GM18511 (cell line): ENCODE measurements at regions not wholly inside any gene's neighbourhood (a gene's known extent, or its start where the extent isn't known, plus 50 kb on each side); places are given as distances from the start of the nearest gene placed in this dataset.

Experiments
- ATAC-seq: cut with Tn5 transposase; IDR thresholded peaks from one replicate; pipeline ENCODE4 v1.9.1; 2021; ENCODE audit warnings: mild to moderate bottlenecking, moderate library complexity; ENCODE audit not compliant: unreplicated experiment

- ATAC-seq, result no peak
Measured at GRCh38 chr5:168006456-168007130, 284.9 kb upstream of the WWC1 start.

GRCh38 chr5:168007286-168007685, 284.2 kb upstream of the WWC1 start:
- no peak for ATAC-seq

- no peak for ATAC-seq
Measured at GRCh38 chr5:168008555-168008954, 282.9 kb upstream of the WWC1 start.

GRCh38 chr5:168011096-168011495, 280.3 kb upstream of the WWC1 start:
- no peak for ATAC-seq

- no peak for ATAC-seq
Measured at GRCh38 chr5:168012006-168012405, 279.4 kb upstream of the WWC1 start.

GRCh38 chr5:168013546-168013945, 277.9 kb upstream of the WWC1 start:
- ATAC-seq, result no peak

- no peak for ATAC-seq
Measured at GRCh38 chr5:168014433-168015123, 276.9 kb upstream of the WWC1 start.

GRCh38 chr5:168015506-168015905, 275.9 kb upstream of the WWC1 start:
- ATAC-seq, result no peak

- ATAC-seq, result no peak
Measured at GRCh38 chr5:168017313-168017712, 274.1 kb upstream of the WWC1 start.

- no peak for ATAC-seq
Measured at GRCh38 chr5:168019143-168019542, 272.3 kb upstream of the WWC1 start.

GRCh38 chr5:168020542-168021294, 270.7 kb upstream of the WWC1 start:
- ATAC-seq, result no peak

- ATAC-seq, result no peak
Measured at GRCh38 chr5:168022446-168023169, 268.8 kb upstream of the WWC1 start.

GRCh38 chr5:168023191-168023590, 268.3 kb upstream of the WWC1 start:
- no peak for ATAC-seq

- ATAC-seq, result no peak
Measured at GRCh38 chr5:168024306-168024705, 267.1 kb upstream of the WWC1 start.

GRCh38 chr5:168027007-168027406, 264.4 kb upstream of the WWC1 start:
- no peak for ATAC-seq

GRCh38 chr5:168030912-168031311, 260.5 kb upstream of the WWC1 start:
- no peak for ATAC-seq

- ATAC-seq, result no peak
Measured at GRCh38 chr5:168031614-168032013, 259.8 kb upstream of the WWC1 start.

- ATAC-seq, result no peak
Measured at GRCh38 chr5:168039039-168039438, 252.4 kb upstream of the WWC1 start.

GRCh38 chr5:168039566-168040248, 251.7 kb upstream of the WWC1 start:
- no peak for ATAC-seq

- no peak for ATAC-seq
Measured at GRCh38 chr5:168041583-168041982, 249.9 kb upstream of the WWC1 start.
